BLaER1 treated with 17β-estradiol and CSF1 and Interleukin-3, amounts not matched to agents 10 nM and 100 nM (cell line): ENCODE measurements at regions not wholly inside any gene's neighbourhood (a gene's known extent, or its start where the extent isn't known, plus 50 kb on each side); places are given as distances from the start of the nearest gene placed in this dataset.

Experiments
- H3K27ac ChIP-seq, 11 experiments: shearing (Covaris generic); formaldehyde crosslinking; 2 replicates each; pipeline ENCODE4 v1.8.1; 2022
- H3K27me3 ChIP-seq, 11 experiments: shearing (Covaris generic); formaldehyde crosslinking; 2 replicates each; pipeline ENCODE4 v1.8.1; 2022
- H3K36me3 ChIP-seq, 11 experiments: shearing (Covaris generic); formaldehyde crosslinking; 2 replicates each; pipeline ENCODE4 v1.8.1; 2022
- H3K4me1 ChIP-seq, 10 experiments: shearing (Covaris generic); formaldehyde crosslinking; 2 replicates each; pipeline ENCODE4 v1.8.1; 2022
- H3K4me2 ChIP-seq, 11 experiments: shearing (Covaris generic); formaldehyde crosslinking; 2 replicates each; pipeline ENCODE4 v1.8.1; 2022
- H3K4me3 ChIP-seq, 10 experiments: shearing (Covaris generic); formaldehyde crosslinking; 2 replicates each; pipeline ENCODE4 v1.8.1; 2022
- H3K9ac ChIP-seq, 11 experiments: shearing (Covaris generic); formaldehyde crosslinking; 2 replicates each; pipeline ENCODE4 v1.8.1; 2022
- H3K9me3 ChIP-seq, 11 experiments: shearing (Covaris generic); formaldehyde crosslinking; replicated peaks in 1 of 11; 2 replicates each; pipeline ENCODE4 v1.8.1; 2022
- H4K20me1 ChIP-seq, 11 experiments: shearing (Covaris generic); formaldehyde crosslinking; 2 replicates each; pipeline ENCODE4 v1.8.1; 2022
- Cebpa-rat ChIP-seq, 11 experiments: shearing (Covaris generic); IDR thresholded peaks; 2 replicates each; pipeline ENCODE4 v1.8.1; 2022

GRCh38 chr4:134601706-134602105, 400.1 kb upstream of the PABPC4L start:
- Histone ChIP-seq H3K9ac (no peak overlapping the region), H3K36me3 (no peaks in the 10 kb centered on the region), H3K27me3 (no peaks in the 10 kb centered on the region), H3K9me3 (no peaks in the 10 kb centered on the region), H3K27ac (no peak overlapping the region), H3K4me3 (no peak overlapping the region), H3K4me1 (no peaks in the 10 kb centered on the region), H3K4me2 (no peak overlapping the region), H4K20me1 (no peaks in the 10 kb centered on the region)
- no peak for TF ChIP-seq Cebpa-rat (IDR thresholded peaks at IDR 0.05)

- Histone ChIP-seq H3K4me3 (no peak overlapping the region), H3K9ac (no peak overlapping the region), H3K4me1 (peaks cover 0 to 2% (median 0%) of the 10 kb centered on the region in 10 experiments; a peak in 2 of 20 replicates), H3K27me3 (no peaks in the 10 kb centered on the region), H3K9me3 (no peaks in the 10 kb centered on the region), H4K20me1 (no peaks in the 10 kb centered on the region), H3K27ac (no peak overlapping the region), H3K4me2 (no peak overlapping the region), H3K36me3 (no peaks in the 10 kb centered on the region)
- TF ChIP-seq Cebpa-rat (IDR thresholded peaks at IDR 0.05): no peak
These were observed 389.7 kb upstream of the PABPC4L start for GRCh38 chr4:134591326-134591725.

- TF ChIP-seq Cebpa-rat (IDR thresholded peaks at IDR 0.05): no peak
- no peak overlapping the region for H3K27ac ChIP-seq
- no peaks in the 10 kb centered on the region for H3K27me3 ChIP-seq
- peaks cover 0 to 13% (median 0%) of the 10 kb centered on the region in 10 experiments; a peak in 3 of 20 replicates for H3K4me1 ChIP-seq
- no peak overlapping the region for H3K9ac ChIP-seq
- no peak overlapping the region for H3K4me3 ChIP-seq
- no peaks in the 10 kb centered on the region for H3K36me3 ChIP-seq
- H3K4me2 ChIP-seq: peak overlapping the region in 3 of 11 experiments; percentile 6 to 51 (median 9); a peak in 3 of 22 replicates
- no peaks in the 10 kb centered on the region for H3K9me3 ChIP-seq
- no peaks in the 10 kb centered on the region for H4K20me1 ChIP-seq
These were observed 384.4 kb upstream of the PABPC4L start for GRCh38 chr4:134585972-134586371.

GRCh38 chr4:134567461-134567860, 365.9 kb upstream of the PABPC4L start:
- TF ChIP-seq Cebpa-rat (IDR thresholded peaks at IDR 0.05): no peak
- Histone ChIP-seq H3K4me2 (no peak overlapping the region), H3K4me1 (no peaks in the 10 kb centered on the region), H3K4me3 (no peak overlapping the region), H3K9ac (no peak overlapping the region), H3K9me3 (peaks cover 0 to 6% (median 0%) of the 10 kb centered on the region in 11 experiments; a peak in 4 of 22 replicates), H4K20me1 (no peaks in the 10 kb centered on the region), H3K27ac (no peak overlapping the region), H3K36me3 (no peaks in the 10 kb centered on the region), H3K27me3 (no peaks in the 10 kb centered on the region)

- Histone ChIP-seq H4K20me1 (no peaks in the 10 kb centered on the region), H3K4me2 (no peak overlapping the region), H3K9ac (no peak overlapping the region), H3K27ac (no peak overlapping the region), H3K27me3 (no peaks in the 10 kb centered on the region), H3K4me3 (no peak overlapping the region), H3K9me3 (no peaks in the 10 kb centered on the region), H3K4me1 (no peaks in the 10 kb centered on the region), H3K36me3 (no peaks in the 10 kb centered on the region)
- TF ChIP-seq Cebpa-rat (IDR thresholded peaks at IDR 0.05): no peak
These were observed 359.1 kb upstream of the PABPC4L start for GRCh38 chr4:134560728-134561127.

GRCh38 chr4:134552063-134552462, 350.5 kb upstream of the PABPC4L start:
- Histone ChIP-seq H3K4me1 (no peaks in the 10 kb centered on the region), H3K27ac (no peak overlapping the region), H3K36me3 (no peaks in the 10 kb centered on the region), H3K9me3 (peaks cover 3 to 19% (median 13%) of the 10 kb centered on the region in 11 experiments; a peak in 16 of 22 replicates), H3K9ac (no peak overlapping the region), H3K27me3 (no peaks in the 10 kb centered on the region), H3K4me3 (no peak overlapping the region), H3K4me2 (no peak overlapping the region), H4K20me1 (no peaks in the 10 kb centered on the region)
- TF ChIP-seq Cebpa-rat (IDR thresholded peaks at IDR 0.05): no peak

- no peaks in the 10 kb centered on the region for H4K20me1 ChIP-seq
- H3K9ac ChIP-seq: no peak overlapping the region
- H3K4me3 ChIP-seq: no peak overlapping the region
- peaks cover 6 to 26% (median 17%) of the 10 kb centered on the region in 11 experiments; a peak in 20 of 22 replicates for H3K9me3 ChIP-seq
- H3K4me1 ChIP-seq: no peaks in the 10 kb centered on the region
- no peaks in the 10 kb centered on the region for H3K36me3 ChIP-seq
- H3K27ac ChIP-seq: no peak overlapping the region
- H3K27me3 ChIP-seq: no peaks in the 10 kb centered on the region
- H3K4me2 ChIP-seq: no peak overlapping the region
- no peak for TF ChIP-seq Cebpa-rat (IDR thresholded peaks at IDR 0.05)
These were observed 349.8 kb upstream of the PABPC4L start for GRCh38 chr4:134551348-134551747.

GRCh38 chr4:134548052-134548628, 346.6 kb upstream of the PABPC4L start:
- Histone ChIP-seq H3K27me3 (no peaks in the 10 kb centered on the region), H4K20me1 (no peaks in the 10 kb centered on the region), H3K4me1 (no peaks in the 10 kb centered on the region), H3K36me3 (no peaks in the 10 kb centered on the region), H3K9ac (no peak overlapping the region), H3K9me3 (peaks cover 9 to 30% (median 18%) of the 10 kb centered on the region in 11 experiments; a peak in 20 of 22 replicates), H3K27ac (no peak overlapping the region), H3K4me2 (no peak overlapping the region), H3K4me3 (no peak overlapping the region)
- no peak for TF ChIP-seq Cebpa-rat (IDR thresholded peaks at IDR 0.05)

GRCh38 chr4:134546279-134546678, 344.7 kb upstream of the PABPC4L start:
- H3K4me3 ChIP-seq: no peak overlapping the region

GRCh38 chr4:134544303-134544770, 342.7 kb upstream of the PABPC4L start:
- Histone ChIP-seq H3K4me2 (no peak overlapping the region), H3K27ac (no peak overlapping the region), H3K9ac (no peak overlapping the region), H3K27me3 (no peaks in the 10 kb centered on the region), H3K4me3 (no peak overlapping the region), H3K36me3 (no peaks in the 10 kb centered on the region), H4K20me1 (no peaks in the 10 kb centered on the region), H3K9me3 (peaks cover 9 to 30% (median 18%) of the 10 kb centered on the region in 11 experiments; a peak in 20 of 22 replicates), H3K4me1 (no peaks in the 10 kb centered on the region)
- TF ChIP-seq Cebpa-rat (IDR thresholded peaks at IDR 0.05): no peak

More at GRCh38 chr4:134546279-134546678, 344.7 kb upstream of the PABPC4L start:
- Histone ChIP-seq H3K4me1 (no peaks in the 10 kb centered on the region), H4K20me1 (no peaks in the 10 kb centered on the region), H3K27me3 (no peaks in the 10 kb centered on the region), H3K36me3 (no peaks in the 10 kb centered on the region), H3K27ac (no peak overlapping the region), H3K9ac (no peak overlapping the region), H3K9me3 (peaks cover 9 to 30% (median 18%) of the 10 kb centered on the region in 11 experiments; a peak in 20 of 22 replicates), H3K4me2 (no peak overlapping the region)
- no peak for TF ChIP-seq Cebpa-rat (IDR thresholded peaks at IDR 0.05)
